GM04503 (cell line): ENCODE measurements at regions not wholly inside any gene's neighbourhood (a gene's known extent, or its start where the extent isn't known, plus 50 kb on each side); places are given as distances from the start of the nearest gene placed in this dataset.

Source experiments
- DNase-seq: peaks from one replicate; pipeline ENCODE4 v3.0.0-alpha.2; 2012; ENCODE audit warnings: low read depth

GRCh38 chr4:176383273-176384077 is 63.7 kb downstream of the SPCS3 start:
- DNase-seq = no peak

- no peak for DNase-seq
These were observed 65.8 kb downstream of the SPCS3 start for GRCh38 chr4:176385601-176386000.

- DNase-seq = no peak
These were observed 67.8 kb downstream of the SPCS3 start for GRCh38 chr4:176387571-176387970.

GRCh38 chr4:176393306-176394013 is 73.7 kb downstream of the SPCS3 start:
- DNase-seq = no peak

- DNase-seq = peak; percentile 76
These were observed 81.2 kb downstream of the SPCS3 start for GRCh38 chr4:176400816-176401461.

GRCh38 chr4:176404621-176405020 is 84.9 kb downstream of the SPCS3 start:
- DNase-seq = no peak

- no peak for DNase-seq
These were observed 86.5 kb downstream of the SPCS3 start for GRCh38 chr4:176406297-176406696.

GRCh38 chr4:176406736-176407135 is 87.0 kb downstream of the SPCS3 start:
- DNase-seq = no peak

- DNase-seq = no peak
These were observed 89.9 kb downstream of the SPCS3 start for GRCh38 chr4:176409627-176410026.

- DNase-seq = no peak
These were observed 93.4 kb downstream of the SPCS3 start for GRCh38 chr4:176413171-176413570.

- no peak for DNase-seq
These were observed 102.2 kb downstream of the SPCS3 start for GRCh38 chr4:176422001-176422400.

- DNase-seq = no peak
These were observed 102.7 kb downstream of the SPCS3 start for GRCh38 chr4:176422511-176422910.

- peak; percentile 33 for DNase-seq
These were observed 105.3 kb downstream of the SPCS3 start for GRCh38 chr4:176425035-176425434.

- DNase-seq = no peak
These were observed 113.2 kb downstream of the SPCS3 start for GRCh38 chr4:176432811-176433540.

GRCh38 chr4:176433983-176434382 is 114.2 kb downstream of the SPCS3 start:
- no peak for DNase-seq

- DNase-seq = no peak
These were observed 116.1 kb downstream of the SPCS3 start for GRCh38 chr4:176435901-176436292.

- no peak for DNase-seq
These were observed 116.7 kb downstream of the SPCS3 start for GRCh38 chr4:176436293-176436973.

GRCh38 chr4:176437756-176438155 is 118.0 kb downstream of the SPCS3 start:
- DNase-seq = no peak

- no peak for DNase-seq
These were observed 118.6 kb downstream of the SPCS3 start for GRCh38 chr4:176438401-176438800.

GRCh38 chr4:176439611-176440010 is 119.8 kb downstream of the SPCS3 start:
- DNase-seq = no peak

- no peak for DNase-seq
These were observed 120.9 kb downstream of the SPCS3 start for GRCh38 chr4:176440698-176441097.

GRCh38 chr4:176441594-176441993 is 121.8 kb downstream of the SPCS3 start:
- no peak for DNase-seq
